IPS DF 4.7 (cell line): ENCODE measurements at regions not wholly inside any gene's neighbourhood (a gene's known extent, or its start where the extent isn't known, plus 50 kb on each side); places are given as distances from the start of the nearest gene placed in this dataset.
"Not testable (repeated sequence)": the region's sequence is repeated elsewhere in the genome, so short reads cannot be mapped to it uniquely, and the experiment has no call there.

Experiments used
- DNase-seq: peaks from one replicate; pipeline ENCODE4 v3.0.0-alpha.2; 2013; ENCODE audit warnings: low spot score; ENCODE audit errors: extremely low read depth

GRCh38 chr3:181274025-181274424, 284.5 kb upstream of the DNAJC19 start:
- no peak for DNase-seq

- DNase-seq = no peak
Measured at GRCh38 chr3:181267312-181267711, 277.8 kb upstream of the DNAJC19 start.

GRCh38 chr3:181265750-181266333, 276.3 kb upstream of the DNAJC19 start:
- no peak for DNase-seq

GRCh38 chr3:181264486-181264885, 274.9 kb upstream of the DNAJC19 start:
- DNase-seq = no peak

- no peak for DNase-seq
Measured at GRCh38 chr3:181253796-181254195, 264.3 kb upstream of the DNAJC19 start.

GRCh38 chr3:181252631-181253030, 263.1 kb upstream of the DNAJC19 start:
- DNase-seq = no peak

- DNase-seq = no peak
Measured at GRCh38 chr3:181250714-181251113, 261.2 kb upstream of the DNAJC19 start.

- no peak for DNase-seq
Measured at GRCh38 chr3:181239441-181239840, 249.9 kb upstream of the DNAJC19 start.

GRCh38 chr3:181230258-181230657, 240.7 kb upstream of the DNAJC19 start:
- DNase-seq = peak; percentile 16

GRCh38 chr3:181213347-181213746, 223.8 kb upstream of the DNAJC19 start:
- DNase-seq = no peak

- no peak for DNase-seq
Measured at GRCh38 chr3:181212271-181212670, 222.7 kb upstream of the DNAJC19 start.

- DNase-seq = no peak
Measured at GRCh38 chr3:181210275-181210674, 220.7 kb upstream of the DNAJC19 start.

GRCh38 chr3:181189556-181189955, 200.0 kb upstream of the DNAJC19 start:
- no peak for DNase-seq

- no peak for DNase-seq
Measured at GRCh38 chr3:181183764-181184163, 194.2 kb upstream of the DNAJC19 start.

GRCh38 chr3:181183057-181183456, 193.5 kb upstream of the DNAJC19 start:
- not testable (repeated sequence) for DNase-seq

- no peak for DNase-seq
Measured at GRCh38 chr3:181178991-181179390, 189.5 kb upstream of the DNAJC19 start.

- DNase-seq = peak; percentile 2
Measured at GRCh38 chr3:181176601-181177000, 187.1 kb upstream of the DNAJC19 start.

GRCh38 chr3:181174676-181175233, 185.2 kb upstream of the DNAJC19 start:
- no peak for DNase-seq

- no peak for DNase-seq
Measured at GRCh38 chr3:181174022-181174421, 184.5 kb upstream of the DNAJC19 start.

GRCh38 chr3:181173227-181173626, 183.7 kb upstream of the DNAJC19 start:
- DNase-seq = no peak

GRCh38 chr3:181134873-181135272, 145.3 kb upstream of the DNAJC19 start:
- no peak for DNase-seq

- no peak for DNase-seq
Measured at GRCh38 chr3:181133832-181134231, 144.3 kb upstream of the DNAJC19 start.

GRCh38 chr3:181105646-181106045, 116.1 kb upstream of the DNAJC19 start:
- DNase-seq = no peak

GRCh38 chr3:181103605-181104004, 114.1 kb upstream of the DNAJC19 start:
- peak; percentile 79 for DNase-seq
